ENCODE measurements at regions not wholly inside any gene's neighbourhood (a gene's known extent, or its start where the extent isn't known, plus 50 kb on each side); places are given as distances from the start of the nearest gene placed in this dataset.

GRCh38 chr11:19592842-19593241, 119.8 kb upstream of the NAV2 start:
- TF ChIP-seq ZNF70 (CRISPR knock-in tag; IDR thresholded peaks at IDR 0.05) (no peak), TOX (CRISPR knock-in tag; IDR thresholded peaks at IDR 0.05; ENCODE audit: borderline replicate concordance) (no peak), ESRRG (CRISPR knock-in tag; IDR thresholded peaks at IDR 0.05) (no peak), TCF4 (CRISPR knock-in tag; IDR thresholded peaks at IDR 0.05; ENCODE audit: borderline replicate concordance) (no peak), TSHZ2 (CRISPR knock-in tag; IDR thresholded peaks at IDR 0.05) (no peak), POU6F1 (CRISPR knock-in tag; IDR thresholded peaks at IDR 0.05; ENCODE audit: borderline replicate concordance, low read depth) (no peak), PPARA (CRISPR knock-in tag; IDR thresholded peaks at IDR 0.05; ENCODE audit: borderline replicate concordance) (no peak), ZC3H10 (CRISPR knock-in tag; IDR thresholded peaks at IDR 0.05) (no peak), BACH2 (CRISPR knock-in tag; IDR thresholded peaks at IDR 0.05; ENCODE audit: borderline replicate concordance) (no peak), ZFP30 (CRISPR knock-in tag; IDR thresholded peaks at IDR 0.05) (no peak), CSDC2 (CRISPR knock-in tag; IDR thresholded peaks at IDR 0.05) (no peak), ZFP3 (CRISPR knock-in tag; IDR thresholded peaks at IDR 0.05) (no peak), ARNTL (CRISPR knock-in tag; IDR thresholded peaks at IDR 0.05; ENCODE audit: borderline replicate concordance, low read depth) (no peak), OSR1 (CRISPR knock-in tag; IDR thresholded peaks at IDR 0.05) (no peak), RARB (CRISPR knock-in tag; IDR thresholded peaks at IDR 0.05) (no peak), SNAI2 (CRISPR knock-in tag; IDR thresholded peaks at IDR 0.05) (no peak), ZNF8 (CRISPR knock-in tag; IDR thresholded peaks at IDR 0.05) (no peak)
- TF ChIP-seq, protein P1, sequence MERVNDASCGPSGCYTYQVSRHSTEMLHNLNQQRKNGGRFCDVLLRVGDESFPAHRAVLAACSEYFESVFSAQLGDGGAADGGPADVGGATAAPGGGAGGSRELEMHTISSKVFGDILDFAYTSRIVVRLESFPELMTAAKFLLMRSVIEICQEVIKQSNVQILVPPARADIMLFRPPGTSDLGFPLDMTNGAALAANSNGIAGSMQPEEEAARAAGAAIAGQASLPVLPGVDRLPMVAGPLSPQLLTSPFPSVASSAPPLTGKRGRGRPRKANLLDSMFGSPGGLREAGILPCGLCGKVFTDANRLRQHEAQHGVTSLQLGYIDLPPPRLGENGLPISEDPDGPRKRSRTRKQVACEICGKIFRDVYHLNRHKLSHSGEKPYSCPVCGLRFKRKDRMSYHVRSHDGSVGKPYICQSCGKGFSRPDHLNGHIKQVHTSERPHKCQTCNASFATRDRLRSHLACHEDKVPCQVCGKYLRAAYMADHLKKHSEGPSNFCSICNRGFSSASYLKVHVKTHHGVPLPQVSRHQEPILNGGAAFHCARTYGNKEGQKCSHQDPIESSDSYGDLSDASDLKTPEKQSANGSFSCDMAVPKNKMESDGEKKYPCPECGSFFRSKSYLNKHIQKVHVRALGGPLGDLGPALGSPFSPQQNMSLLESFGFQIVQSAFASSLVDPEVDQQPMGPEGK (CRISPR knock-in tag; IDR thresholded peaks at IDR 0.05; ENCODE audit: borderline replicate concordance), result no peak
- TF ChIP-seq, protein P2, sequence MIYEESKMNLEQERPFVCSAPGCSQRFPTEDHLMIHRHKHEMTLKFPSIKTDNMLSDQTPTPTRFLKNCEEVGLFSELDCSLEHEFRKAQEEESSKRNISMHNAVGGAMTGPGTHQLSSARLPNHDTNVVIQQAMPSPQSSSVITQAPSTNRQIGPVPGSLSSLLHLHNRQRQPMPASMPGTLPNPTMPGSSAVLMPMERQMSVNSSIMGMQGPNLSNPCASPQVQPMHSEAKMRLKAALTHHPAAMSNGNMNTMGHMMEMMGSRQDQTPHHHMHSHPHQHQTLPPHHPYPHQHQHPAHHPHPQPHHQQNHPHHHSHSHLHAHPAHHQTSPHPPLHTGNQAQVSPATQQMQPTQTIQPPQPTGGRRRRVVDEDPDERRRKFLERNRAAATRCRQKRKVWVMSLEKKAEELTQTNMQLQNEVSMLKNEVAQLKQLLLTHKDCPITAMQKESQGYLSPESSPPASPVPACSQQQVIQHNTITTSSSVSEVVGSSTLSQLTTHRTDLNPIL (CRISPR knock-in tag; IDR thresholded peaks at IDR 0.05; ENCODE audit: low read depth), result no peak
- ATAC-seq, result no peak

DNA sequence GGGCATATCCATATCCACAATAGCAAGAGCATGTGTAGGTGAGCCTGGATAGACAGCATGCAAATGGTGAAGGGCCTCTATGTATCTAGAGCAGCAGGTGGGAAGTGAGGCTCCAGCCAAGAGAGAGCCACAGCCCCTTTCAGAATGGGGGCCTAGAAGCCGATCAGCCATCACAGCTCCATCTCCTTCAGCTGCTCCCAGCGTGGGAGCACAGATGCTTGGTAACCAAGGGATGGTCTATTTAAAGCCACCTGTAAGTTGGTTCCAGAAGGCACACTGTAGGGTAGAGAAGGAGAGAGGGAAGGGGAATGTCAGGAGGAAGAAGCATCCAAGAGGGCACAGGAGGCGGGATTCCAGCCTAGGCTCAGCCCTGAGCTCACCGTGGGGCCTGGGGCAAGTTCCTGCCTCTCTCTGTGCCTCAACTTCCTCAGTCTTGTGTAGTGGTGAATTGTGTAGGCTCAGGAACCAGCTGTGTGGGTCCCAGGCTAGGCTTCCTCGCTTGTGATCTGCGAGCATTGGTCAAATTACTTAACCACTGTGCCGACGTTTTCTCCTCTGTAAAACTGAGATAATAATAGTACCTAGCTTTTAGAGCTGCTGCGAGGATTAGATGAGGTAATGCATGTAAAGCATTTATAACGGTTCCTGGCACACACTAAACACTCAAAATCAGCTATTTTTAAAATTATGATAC, 122.9 kb upstream of the NAV2 start:
- ATAC-seq, result no peak
- TF ChIP-seq PPARA (CRISPR knock-in tag; IDR thresholded peaks at IDR 0.05; ENCODE audit: borderline replicate concordance) (no peak), ISL1 (CRISPR knock-in tag; IDR thresholded peaks at IDR 0.05) (no peak)
- TF ChIP-seq, protein P2 (CRISPR knock-in tag; IDR thresholded peaks at IDR 0.05; ENCODE audit: low read depth), result no peak

- no peak for TF ChIP-seq ZFP3 (CRISPR knock-in tag; IDR thresholded peaks at IDR 0.05)
- TF ChIP-seq CSRNP3 (CRISPR knock-in tag; IDR thresholded peaks at IDR 0.05), result no peak
- TF ChIP-seq OSR1 (CRISPR knock-in tag; IDR thresholded peaks at IDR 0.05), result no peak
- no peak for ATAC-seq
These were observed 124.7 kb upstream of the NAV2 start for GRCh38 chr11:19587979-19588378.
